ENCODE measurements at regions not wholly inside any gene's neighbourhood (a gene's known extent, or its start where the extent isn't known, plus 50 kb on each side); places are given as distances from the start of the nearest gene placed in this dataset.

DNA sequence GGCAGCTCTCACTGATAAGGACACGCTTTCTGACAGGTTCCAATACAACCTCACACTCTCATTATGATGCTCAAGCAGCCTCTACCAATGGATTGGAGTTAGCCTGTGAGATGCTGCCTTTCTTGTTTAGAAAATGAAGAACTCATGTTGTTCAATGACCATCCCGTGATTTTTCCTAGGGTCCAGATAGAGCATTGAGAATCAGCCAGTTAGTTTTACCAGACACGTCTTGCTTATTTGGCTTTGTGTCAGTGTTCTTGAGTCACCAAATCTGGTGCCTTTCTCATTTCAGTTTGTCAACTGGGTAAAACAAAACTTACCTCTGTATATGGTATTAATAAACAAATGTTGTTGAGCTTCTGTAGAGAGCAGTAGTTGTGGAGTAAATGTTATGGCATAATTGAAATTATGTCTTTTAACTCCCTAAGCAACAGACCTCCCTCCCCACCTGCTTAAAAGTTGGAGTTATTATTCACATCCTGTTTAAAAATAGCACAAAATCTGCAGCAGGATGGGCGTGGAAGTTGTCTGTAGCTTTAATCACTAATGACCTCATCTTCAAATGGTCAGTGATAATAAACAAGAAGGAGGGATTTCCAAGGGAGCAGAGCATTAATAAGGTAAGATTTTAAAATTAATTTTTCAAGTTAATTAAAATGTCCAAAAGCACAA is 167.3 kb downstream of the HRH4 start:
- DNase-seq, result no peak

DNA sequence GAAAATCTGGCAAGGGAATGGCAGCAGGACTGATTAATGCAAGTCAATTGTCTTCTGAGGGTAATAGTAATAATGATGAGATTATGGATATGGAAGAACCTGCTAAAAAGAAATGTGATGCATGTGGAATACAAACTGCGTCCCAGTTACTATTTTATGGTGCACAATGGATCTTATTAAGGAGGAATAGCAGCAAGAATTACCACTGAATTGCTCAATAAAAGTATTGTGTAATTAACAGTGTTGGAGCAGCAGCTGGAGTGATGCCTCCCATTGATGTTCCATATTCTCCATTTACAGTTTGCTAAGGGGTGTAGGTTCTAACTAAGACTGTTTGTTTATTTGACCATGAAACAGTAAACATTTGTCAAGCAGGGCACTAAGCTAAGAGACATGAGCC is 167.9 kb downstream of the HRH4 start:
- DNase-seq, result no peak

DNA sequence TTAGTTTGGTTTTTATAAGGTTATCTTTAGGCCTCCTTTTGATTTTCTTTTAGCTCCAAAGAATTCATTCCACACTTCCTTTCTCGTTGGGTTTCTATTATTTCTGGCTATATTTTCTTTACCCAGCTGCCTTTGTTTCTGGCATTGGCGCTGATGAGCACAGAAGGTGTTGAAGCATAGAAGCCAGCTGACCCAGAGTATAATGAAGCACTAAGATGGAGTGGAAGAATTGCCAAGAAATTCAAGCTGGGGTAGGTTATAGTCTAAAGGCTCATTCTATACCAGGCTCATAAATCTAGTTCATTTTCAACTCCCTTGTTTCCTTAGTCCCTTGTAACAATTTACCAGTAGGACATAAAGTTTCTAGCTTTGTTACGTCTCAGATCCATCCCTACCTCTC is 169.5 kb downstream of the HRH4 start:
- no peak for DNase-seq

DNA sequence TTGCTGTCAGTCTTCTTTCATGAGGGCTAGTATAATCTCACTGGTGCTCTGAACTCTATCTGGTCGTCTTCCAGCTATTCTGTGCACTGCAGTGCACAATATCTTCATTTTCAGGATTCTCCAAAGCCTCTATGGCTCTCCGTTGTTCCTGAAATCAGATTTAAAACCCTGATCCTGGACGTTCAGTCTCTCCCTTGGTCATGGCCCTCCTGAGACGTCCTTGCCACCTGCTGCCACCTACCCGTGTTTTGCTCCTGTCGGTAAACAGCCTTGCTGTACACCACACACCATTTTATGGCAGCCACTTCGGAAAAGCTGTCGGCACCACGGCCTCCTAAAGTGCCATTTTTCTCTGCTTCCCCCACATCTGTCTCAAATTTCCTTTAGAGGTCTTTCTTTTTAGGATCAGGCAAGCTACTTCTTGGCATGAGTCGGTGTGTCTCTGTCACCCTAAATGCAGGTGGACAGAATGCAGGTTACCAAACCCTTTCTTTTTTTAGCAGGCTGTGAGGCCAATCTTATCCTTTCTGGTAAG is 170.0 kb downstream of the HRH4 start:
- DNase-seq, result no peak

DNA sequence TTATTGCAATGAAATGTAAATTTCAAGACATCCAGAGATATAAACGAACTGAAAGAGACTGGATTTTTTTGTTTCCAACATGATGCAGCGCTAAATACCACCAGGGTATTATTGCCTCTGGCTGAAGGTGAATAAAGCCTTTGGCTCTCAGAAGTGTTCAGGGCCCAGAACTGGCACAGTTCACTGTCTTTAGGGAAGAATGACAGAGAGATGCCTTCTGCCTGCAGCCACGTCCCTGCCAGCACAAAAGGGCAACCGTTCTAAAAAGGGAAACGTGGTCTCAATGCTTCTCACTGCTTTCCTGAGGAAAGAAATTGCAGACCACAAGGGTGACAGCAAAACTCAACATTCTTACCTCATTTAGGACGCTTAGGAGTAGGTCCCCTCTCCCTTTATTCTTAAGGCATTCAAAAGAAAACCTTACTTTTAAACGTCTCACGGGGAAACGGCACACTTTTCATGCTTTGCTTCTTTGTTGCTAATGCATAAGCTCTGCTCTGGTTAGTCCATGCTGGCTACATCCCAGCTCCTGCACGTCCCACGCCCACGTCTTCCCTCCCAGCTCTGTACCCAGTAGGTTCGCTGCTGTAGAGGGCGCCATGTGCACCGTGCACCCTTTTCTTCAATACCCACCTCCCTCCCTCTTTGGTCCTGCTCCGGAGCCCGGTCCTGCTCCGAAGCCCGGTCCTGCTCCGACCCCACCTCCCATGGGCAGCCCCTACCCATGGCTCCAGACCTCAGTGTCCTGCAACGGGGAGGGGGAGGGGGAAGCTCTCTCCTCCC is 171.0 kb downstream of the HRH4 start:
- no peak for DNase-seq

DNA sequence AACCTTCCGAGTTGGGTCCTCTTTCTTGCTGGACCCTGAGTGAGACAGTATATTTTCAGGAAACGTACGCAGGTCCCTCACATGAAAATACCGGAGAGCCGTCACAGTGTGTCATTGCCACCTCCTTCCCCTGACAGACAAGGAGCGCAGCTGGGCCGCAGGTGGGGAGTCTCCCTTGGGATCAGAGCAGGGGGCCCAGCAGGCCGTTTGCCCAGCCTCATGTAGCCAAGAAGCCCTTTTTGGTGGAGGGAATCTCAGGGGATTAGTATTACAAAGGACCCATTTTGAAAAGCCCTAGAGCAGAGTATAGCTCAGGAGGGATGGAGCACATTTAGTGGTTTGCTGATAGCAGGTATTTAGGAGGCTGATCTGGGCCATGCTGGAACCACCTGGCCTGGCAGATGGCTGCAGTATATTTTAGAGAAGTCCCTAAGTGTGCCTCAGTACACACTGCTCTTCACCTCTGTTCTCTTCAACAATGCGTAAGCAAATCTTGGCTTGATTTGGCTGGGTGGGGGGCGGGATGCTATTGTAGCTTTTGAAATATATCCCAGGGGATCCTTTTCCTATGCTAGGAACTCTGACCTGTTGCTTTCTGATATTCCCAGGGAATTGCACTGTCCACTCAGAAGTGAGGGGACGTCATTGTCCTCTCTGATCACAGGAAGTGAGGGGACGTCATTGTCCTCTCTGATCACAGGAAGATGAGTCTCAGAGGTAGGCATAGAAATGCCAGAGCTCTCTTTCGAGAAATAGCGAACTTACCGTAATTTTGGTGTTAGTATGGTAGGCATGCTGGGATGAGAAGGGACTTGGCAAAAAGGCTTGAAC is 171.9 kb downstream of the HRH4 start:
- DNase-seq, result no peak

DNA sequence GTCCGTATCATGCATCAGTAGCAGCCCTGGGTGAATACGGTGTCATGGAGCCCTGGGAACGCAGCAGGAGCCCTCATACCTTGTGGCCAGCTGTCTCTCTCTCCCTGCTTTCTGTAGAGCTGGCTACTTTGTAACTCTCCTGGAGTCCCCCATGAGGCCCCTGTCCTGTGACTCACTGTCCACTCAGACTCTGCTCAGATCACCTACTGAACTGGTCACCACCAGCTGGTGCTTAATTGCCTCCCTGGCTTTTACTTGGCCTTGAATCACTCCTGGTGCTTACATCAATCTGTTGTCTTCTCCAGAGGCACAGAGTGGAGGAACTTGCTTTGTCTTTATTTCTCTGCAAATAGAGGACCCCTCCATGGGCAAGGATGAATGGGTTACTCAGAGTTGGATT is 172.7 kb downstream of the HRH4 start:
- no peak for DNase-seq

DNA sequence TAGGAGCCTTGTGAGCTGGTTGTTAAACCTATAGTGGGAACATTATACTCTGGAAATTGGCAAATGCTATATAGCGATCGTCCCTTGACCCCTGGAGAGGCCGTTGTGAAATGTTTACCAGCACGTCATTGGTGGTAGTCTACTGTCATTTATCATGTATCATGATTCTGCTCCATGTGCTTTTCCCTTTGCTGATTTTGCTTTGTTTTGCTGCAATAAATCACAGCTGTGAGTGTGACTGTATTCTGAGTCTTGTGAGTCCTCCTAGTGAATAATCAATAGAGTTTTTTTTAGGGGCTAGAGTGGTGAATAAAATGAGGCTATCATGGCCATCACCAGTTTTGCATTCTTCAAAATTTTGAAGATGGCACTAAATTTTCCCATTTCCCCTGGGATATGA is 189.1 kb downstream of the HRH4 start:
- DNase-seq, result no peak

DNA sequence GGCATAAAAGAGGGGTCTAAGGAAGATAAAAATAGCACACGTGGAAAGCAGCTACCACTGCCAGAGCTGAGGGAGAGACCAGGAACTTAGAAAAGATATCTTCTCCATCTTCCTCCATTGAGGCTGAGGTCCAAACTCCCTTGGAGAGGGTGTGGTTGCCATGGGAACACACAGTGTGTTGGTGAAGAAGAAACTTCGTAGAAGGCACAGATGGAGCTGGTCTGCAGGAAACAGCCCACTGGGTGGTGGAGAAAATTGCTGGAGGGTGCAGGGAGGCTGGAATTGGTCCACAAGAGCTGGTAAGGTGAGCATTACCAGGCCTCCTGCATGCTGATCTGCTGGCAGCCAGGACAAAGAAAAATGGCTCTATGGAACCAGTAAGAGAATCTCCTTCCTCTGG is 191.0 kb downstream of the HRH4 start:
- DNase-seq, result no peak

DNA sequence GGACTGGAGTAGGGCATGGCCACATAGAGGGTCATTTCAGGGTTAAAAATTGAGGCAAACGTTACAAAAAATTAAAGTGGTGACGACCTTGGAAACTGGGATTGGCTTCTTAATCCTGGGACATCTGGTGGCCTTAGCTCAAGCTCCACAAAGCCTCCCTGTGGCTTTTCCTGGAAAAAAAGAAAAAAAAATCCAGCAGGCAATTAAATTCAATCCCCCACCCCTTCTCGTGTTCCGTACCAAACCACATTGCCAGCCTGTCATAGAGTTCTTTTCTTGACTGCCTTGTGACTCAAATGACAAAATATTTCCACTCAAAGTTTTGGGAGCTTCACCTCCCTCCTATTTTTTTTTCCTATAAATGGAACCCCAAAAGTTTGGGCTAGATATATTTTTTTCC is 195.6 kb downstream of the HRH4 start:
- no peak for DNase-seq

DNA sequence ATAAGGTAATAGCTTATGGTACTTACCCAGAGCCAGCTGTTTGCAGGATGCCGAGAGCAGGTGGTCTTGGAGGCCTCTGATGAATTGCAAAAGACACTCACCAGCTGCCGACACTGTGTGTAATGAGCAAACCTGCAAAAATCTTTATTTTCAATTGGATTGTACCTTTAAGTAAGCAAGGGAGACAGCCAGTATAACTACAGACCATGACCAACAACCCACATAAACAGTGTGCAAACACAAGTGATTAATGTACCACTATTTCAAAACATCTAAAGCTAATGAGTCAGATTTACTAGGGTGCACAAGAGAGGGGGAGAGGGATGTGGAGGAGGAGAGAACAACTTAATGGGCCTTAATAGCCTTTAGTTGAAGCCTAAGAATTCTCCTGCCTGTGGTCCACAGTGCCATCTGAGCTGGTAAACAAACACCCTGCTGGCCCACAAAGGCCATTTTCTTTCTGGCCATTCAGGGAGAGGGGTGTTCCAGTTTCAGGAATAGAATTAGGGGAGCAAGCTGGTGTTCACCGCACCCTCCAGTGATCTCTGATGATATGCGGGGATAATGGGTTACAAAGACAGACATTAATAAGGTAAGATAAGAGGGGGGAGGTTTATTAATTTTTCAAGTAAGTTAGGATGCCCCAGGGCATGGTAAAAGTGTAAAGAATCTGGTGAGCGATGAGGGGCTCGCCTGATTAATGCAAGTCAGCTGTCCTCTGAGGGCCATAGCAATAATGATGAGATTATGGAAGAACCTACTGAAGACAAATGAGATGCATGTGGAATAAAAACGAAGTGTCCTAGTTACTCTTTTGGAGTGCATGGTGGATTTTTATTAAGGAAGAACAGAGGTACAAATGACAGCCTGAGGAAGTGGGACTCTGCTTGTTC is 196.4 kb downstream of the HRH4 start:
- DNase-seq, result peak; percentile 63

DNA sequence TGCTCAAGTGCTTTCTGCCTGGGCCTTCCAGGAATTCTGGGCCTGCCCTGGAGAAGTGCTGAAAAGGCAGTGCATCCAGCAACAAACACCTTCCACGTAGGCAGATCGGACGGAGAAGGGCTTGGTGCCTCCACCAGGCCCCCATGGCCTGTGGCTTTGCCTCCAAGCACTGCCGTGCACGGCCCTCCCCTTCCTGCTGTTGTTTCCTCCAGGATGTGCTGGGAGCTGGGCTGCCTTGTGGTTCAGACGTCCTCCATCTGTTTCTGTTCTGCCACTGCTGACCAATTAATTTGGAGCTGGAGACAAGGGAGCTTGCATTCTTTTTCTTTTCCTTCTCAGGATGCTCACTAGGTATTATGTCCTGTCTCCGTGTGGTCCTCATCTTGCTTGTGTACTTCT is 197.0 kb downstream of the HRH4 start:
- no peak for DNase-seq

DNA sequence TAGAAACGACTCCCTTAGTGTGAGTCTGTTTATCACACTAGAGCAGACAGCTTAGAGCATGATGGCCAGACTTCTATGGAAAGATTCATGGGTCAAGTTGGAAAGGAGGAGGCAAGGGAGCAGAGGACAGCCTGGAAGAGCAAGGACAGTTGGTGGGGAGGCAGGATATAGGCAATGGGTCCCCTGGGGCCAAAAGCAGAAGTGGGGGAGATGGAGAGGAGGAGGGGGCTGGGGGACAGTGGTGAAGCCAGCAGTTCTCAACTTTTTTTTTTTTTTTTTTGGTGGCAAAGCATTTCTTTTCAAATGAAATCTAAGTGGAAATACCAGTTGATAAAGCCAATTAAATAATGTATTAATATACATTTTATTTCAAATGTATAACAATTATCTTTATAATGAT is 197.9 kb downstream of the HRH4 start:
- DNase-seq, result no peak

DNA sequence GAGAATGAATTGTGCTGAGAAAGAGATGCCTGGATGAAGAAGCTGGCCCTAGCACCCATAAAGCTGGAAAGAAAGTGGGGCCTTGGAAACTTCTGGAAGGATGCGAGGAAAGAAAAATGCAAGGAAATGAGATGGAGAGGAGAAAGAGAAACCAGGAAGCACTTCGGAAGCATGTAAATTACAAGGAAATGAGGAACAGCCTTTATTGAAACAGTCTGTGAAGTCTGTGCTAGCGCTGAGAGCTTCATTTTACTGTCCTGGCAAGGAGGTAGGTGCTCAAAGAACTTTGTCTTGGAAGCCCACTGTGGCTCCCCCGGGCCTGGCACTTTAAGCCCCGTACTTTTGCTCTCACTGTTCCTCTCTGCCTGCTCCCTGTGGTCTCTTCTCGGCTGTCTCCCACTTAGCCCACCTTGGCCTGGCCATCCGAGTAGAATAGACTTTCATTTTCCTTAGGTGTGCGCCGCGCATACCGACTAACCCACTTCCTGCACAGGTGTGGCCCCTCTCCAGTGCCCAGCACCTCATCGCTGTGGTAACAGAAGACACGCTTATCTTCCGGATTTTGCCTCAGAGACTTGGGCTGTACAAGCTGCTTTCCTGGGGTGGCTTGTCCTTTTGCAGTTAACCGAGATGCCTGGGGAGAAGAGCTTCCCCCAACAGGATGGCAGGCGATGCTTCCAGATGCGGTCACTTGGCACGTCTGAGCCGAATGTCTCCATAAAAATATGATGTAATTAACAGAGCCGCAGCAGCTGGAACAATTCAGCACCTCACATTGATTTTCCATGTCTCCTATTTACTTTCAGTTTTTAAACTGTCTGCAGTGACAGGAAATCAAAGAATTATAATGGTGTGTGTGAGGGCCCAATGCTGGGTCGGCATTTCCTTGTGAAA is 199.6 kb downstream of the HRH4 start:
- DNase-seq, result peak; percentile 46

DNA sequence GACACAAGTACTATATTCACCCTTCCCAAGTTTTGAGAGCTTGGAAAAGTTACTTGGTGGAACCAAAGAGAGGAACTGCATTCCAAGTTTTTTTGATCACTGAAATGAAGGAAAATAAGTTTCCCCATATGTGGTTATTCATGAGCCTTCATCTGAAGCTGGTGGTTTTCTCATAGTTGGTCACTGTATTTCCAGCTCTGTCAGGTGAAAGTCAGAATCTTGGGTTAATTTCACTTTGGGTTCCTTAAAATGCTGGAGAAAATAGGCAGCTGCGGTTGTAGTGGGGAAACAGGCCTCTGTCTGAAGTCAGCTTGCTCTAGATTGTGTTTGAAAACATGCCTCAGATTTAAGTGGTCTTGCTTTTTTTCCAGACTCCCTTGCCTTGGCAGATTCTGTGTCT is 200.5 kb downstream of the HRH4 start:
- DNase-seq, result no peak

DNA sequence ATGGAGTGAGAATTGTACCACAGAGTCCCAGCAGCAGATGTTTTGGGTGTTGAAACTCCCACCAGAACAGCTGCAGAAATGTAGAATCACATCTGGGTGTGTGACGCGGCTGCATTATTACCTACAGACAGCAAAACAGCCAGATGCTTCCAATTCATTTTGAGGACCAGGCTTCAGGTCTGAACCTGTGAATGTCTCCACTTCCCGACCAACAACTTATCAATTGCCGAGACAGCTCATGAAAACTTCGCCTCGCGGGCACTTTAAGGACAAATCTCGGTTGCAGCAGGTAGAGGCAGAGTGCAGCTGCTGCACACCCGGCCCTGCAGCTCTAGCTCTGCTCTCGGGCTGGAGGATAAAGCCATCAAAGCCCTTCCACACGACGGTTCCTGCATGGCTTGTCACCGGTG is 202.0 kb downstream of the HRH4 start:
- no peak for DNase-seq

DNA sequence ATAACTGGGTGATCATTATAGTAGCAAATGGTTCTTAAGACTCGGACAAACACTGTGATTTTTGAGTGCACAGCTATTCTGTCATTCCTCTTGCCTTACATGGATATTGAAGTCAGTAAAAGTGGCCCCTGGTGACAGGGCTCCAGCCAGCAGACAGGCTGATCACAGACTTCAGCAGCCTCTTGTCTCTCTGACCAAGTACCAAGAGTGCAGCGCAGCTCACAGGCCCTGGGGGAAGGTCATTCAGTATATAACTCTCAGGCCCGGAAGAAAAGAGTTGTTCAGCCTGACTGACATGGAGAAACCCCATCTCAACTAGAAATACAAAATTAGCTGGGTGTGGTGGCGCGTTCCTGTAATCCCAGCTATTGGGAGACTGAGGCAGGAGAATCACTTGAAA is 202.6 kb downstream of the HRH4 start:
- DNase-seq, result no peak

DNA sequence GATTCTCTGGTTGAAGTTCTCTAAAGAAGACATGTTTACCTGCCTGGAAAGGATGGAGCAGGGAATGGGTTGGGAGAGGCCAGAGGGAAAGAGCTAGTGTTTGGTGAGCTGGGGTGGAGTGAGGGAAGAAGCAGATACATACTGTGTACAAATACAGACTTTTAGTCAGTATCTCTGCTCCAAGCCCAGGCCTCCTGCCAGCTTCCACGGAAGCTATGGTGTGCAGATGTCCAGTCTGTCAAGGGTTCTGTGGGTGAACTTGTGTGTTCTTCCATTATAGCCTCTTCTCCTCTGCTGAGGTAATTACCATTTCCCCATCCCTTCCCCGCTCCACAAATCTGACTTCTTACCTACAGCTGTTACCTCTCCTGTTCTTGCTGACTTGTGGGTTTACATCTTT is 208.6 kb downstream of the HRH4 start:
- DNase-seq, result no peak

DNA sequence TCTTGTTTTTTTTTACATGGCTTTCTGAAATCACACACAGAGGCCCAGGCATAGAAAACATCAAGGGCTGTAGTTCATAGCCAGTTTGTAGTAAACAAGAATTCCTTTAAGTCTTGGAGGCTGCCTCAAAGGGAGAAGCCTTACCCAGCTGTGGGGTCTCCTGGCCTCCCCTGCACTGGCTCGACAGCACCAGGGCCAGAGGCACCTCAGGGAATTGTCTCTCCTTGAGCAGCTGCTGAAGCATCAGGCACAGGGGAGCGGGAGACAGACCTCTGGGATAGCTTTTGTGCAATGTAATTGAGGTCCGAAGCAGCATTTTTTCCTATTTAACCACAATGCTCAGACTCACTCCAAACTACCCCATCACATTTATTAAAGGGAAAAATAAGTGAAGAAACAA is 209.1 kb downstream of the HRH4 start:
- no peak for DNase-seq

DNA sequence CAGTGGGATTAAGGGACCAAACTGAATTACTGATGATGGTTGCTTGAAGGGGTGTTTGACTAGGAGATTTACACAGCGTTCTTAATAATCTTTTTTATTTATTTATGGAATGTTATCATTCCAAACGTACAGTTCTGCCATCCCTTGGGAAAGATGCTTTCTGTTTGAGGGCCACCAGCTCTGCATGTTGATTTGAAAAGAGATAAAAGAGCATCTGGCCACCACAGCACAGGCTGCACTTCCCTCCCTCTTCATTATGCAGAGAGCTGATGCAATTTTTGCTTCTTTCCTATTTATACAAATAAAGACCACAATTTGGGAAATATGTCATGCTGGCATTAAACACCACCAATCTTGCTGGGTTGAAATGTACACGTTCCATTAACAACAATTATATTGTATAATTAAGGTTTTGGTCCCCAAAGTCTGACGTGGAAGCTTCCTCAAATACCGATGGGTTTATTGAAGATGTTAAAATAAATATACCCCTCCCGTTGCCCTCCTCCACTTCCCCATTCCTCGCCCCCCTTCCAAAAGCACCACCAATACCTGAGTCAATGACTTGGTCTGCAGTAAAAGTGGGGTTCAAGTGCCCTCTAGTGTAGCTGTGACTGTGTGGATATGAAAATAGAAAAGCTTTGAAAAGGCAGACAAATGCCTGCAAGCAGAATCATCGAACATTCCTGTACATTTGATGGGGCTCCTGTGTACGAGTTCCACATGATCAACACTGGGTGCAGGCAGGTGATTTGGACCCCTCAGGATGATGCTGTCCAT is 211.9 kb downstream of the HRH4 start:
- DNase-seq, result no peak

All from fibroblast of skin of abdomen (primary cell).